ENCODE measurements at regions not wholly inside any gene's neighbourhood (a gene's known extent, or its start where the extent isn't known, plus 50 kb on each side); places are given as distances from the start of the nearest gene placed in this dataset.

GRCh38 chr7:46202379-46202778, 281.3 kb upstream of the IGFBP3 start:
- no peak for TF ChIP-seq CTCF (IDR thresholded peaks at IDR 0.05)
- no peak for TF ChIP-seq POLR2A (IDR thresholded peaks at IDR 0.05)
